ENCODE measurements at regions not wholly inside any gene's neighbourhood (a gene's known extent, or its start where the extent isn't known, plus 50 kb on each side); places are given as distances from the start of the nearest gene placed in this dataset.

- TF ChIP-seq POLR2AphosphoS5 (IDR thresholded peaks at IDR 0.05; ENCODE audit: low read depth, low read length) (no peak), POLR2A (IDR thresholded peaks at IDR 0.05; ENCODE audit: low read depth, low read length) (no peak)
These were observed 1706.7 kb downstream of the HACE1 start for GRCh38 chr6:103153016-103153415.

Measured in GM12892 (cell line).